GM12873 (cell line): ENCODE measurements at regions not wholly inside any gene's neighbourhood (a gene's known extent, or its start where the extent isn't known, plus 50 kb on each side); places are given as distances from the start of the nearest gene placed in this dataset.

ENCODE experiments used
- TF ChIP-seq, protein P1 (sequence below): IDR thresholded peaks from 2 replicates; pipeline ENCODE4 v1.5.1; 2012; ENCODE audit warnings: low read depth, mild to moderate bottlenecking, moderate library complexity, low read length, control low read depth; ENCODE audit not compliant: insufficient read depth; ENCODE audit errors: missing control alignments

DNA sequence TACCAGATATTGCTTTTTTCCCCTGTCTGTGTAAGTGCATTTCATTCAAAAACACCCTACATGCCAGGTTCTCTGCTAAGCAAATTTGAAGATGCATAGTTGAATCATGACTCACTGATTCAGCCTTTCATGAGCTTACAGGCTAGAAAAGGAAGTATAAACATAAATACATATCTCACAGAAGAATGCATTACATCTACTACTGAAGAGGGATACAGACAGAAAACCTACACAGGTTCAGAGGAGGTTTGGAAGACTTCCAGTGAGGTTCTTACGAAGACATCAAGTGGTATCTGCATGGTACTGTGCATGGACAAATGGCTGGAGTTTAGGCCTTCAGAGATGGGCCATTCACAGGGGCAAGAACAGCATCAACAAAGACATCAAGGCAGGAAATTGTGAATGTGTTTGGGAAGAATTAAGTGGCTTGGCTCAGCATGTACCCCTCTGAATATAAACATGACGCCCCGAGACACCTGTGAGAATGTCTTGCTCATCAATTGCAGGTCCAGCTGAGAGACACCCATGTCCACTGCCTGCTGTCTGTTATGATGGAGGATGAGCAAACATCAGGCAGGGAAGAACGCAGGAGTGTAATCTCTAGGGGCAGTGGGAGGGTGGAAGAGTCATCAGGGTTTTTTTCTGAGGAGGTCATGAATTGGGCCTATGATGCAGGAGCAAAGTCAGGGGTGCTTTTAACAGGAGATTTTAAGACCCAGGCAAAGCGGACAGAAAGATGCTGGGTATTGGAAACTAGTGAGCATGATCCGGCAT, 105.1 kb upstream of the GALNT15 start:
- TF ChIP-seq, protein P1, sequence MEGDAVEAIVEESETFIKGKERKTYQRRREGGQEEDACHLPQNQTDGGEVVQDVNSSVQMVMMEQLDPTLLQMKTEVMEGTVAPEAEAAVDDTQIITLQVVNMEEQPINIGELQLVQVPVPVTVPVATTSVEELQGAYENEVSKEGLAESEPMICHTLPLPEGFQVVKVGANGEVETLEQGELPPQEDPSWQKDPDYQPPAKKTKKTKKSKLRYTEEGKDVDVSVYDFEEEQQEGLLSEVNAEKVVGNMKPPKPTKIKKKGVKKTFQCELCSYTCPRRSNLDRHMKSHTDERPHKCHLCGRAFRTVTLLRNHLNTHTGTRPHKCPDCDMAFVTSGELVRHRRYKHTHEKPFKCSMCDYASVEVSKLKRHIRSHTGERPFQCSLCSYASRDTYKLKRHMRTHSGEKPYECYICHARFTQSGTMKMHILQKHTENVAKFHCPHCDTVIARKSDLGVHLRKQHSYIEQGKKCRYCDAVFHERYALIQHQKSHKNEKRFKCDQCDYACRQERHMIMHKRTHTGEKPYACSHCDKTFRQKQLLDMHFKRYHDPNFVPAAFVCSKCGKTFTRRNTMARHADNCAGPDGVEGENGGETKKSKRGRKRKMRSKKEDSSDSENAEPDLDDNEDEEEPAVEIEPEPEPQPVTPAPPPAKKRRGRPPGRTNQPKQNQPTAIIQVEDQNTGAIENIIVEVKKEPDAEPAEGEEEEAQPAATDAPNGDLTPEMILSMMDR, result no peak

DNA sequence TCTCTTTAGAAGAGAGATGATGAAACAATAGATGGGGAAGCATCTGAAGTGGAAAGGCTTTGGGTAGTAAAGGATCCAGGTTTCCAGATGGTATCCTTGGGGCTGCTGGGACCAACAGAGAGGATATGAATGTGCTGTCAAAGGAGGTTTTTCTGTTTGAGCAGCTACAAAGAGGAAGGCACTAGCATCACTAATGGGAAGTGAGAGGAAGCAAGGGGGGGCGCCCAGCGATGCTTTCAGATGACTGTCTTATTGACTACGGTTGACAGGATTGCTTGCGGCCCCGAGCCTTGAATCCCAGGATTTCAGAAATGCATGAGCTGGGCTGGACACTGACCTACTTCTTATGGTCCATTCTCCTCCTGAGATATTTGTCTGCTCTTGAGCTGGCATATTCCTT, 103.8 kb upstream of the GALNT15 start:
- TF ChIP-seq, protein P1, result no peak

DNA sequence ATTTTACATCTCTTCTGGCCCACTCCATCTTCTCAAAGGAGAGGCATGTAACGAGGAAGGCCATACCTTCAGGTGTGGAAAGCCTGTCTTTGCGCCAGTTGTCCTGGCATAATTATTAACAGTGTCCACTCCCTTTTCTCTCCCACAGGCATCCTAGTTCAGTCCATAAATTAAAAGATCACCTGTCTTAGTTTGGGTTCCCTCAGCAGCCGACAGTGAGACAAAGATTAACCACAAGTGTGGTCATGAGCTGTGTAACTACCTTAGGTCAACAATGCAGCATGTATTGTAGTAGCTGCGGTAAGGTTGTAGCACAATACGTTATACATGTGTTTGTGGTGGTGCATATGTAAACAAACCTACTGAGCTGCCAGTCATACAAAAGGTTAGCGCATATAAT, 103.3 kb upstream of the GALNT15 start:
- TF ChIP-seq, protein P1, result no peak

DNA sequence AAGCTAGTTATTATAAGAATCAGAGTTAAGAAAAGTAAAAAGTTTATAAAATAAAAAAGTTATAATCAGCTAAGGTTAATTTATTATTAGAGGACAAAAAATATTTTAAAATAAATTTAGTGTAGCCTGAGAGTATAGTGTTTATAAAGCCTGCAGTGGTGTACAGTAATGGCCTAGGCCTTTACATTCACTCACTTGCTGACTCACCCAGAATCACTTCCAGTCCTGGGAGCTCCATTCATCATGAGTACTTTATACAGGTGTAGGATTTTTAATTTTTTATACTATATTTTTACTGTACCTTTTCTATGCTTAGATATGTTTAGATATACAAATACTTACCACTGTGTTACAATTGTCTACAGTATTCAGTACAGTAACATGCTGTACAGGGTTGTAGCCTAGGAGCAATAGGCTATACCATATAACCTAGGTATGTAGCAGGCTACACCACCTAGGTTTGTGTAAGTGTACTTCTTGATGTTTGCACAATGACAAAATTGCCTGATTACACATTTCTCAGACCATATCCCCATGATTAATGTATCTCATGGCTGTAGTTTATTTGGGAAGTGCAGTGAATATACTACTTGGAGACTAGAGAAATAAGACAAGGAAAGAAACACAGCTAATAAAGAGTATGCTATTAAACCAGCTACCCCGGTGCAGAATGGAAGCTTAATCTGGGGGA, 101.9 kb upstream of the GALNT15 start:
- TF ChIP-seq, protein P1, result no peak

DNA sequence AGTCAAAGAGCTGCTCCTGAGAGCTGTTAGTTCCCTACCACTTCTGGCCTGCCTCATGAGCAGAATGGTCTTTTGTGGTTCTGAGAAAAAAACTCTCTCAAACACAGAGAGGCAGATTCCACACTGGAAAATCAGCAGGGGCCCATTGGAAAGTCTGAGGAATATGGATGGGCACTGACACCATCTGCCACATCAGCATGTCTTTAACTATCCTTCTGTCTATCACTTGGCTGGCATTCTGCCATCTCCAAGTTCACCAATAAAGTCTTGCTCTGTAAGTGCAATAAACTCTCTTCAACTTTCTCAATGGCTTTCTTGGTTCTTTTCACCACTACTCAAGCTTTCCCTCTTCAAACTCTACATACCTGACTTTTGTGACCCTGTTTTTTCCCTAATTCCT, 101.3 kb upstream of the GALNT15 start:
- TF ChIP-seq, protein P1, result no peak

DNA sequence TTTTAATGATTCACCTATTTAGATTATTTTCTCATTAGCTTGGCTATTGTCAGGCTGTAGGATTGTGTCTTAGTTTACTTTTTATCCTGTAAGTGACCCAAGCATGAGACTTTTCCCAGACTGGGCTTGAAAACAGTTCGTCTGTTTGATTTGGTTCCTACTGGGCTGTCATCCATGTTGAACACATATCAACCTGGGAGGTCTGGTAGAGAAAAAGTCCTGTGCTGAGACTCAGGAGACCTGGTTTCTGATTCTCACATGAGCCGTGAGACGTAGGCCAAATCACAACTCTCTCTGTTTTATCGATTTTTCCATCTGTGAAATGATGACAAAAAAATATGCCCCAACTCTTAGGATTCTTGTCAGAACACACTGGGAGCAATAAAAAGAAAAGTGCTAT, 98.8 kb upstream of the GALNT15 start:
- TF ChIP-seq, protein P1, result no peak

DNA sequence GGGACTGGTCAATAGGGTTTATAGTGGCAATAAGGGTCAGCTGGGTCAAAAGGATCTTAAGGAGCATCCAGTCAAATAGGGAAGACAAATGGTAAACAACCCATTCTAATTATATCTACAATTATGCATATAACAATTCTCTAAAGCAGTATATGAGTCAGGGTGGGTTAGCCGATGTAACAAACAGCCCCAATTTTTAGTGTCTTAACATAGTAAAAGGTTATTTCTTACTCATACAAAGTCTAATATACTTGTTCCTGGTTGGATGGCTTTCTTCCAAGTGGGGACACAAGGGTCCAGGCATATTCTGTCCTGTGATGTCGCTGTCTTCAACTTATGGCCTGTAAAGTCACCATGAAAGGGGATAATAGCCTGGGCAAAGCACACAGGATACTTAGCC, 97.9 kb upstream of the GALNT15 start:
- TF ChIP-seq, protein P1, result no peak
